ENCODE measurements at regions not wholly inside any gene's neighbourhood (a gene's known extent, or its start where the extent isn't known, plus 50 kb on each side); places are given as distances from the start of the nearest gene placed in this dataset.
"Not testable (repeated sequence)": the region's sequence is repeated elsewhere in the genome, so short reads cannot be mapped to it uniquely, and the experiment has no call there.

- in situ Hi-C loops (cut with HindIII; ENCODE audit: low sequenced_read_pairs): no loop called here
- no peak for DNase-seq (ENCODE audit: low spot score)
Observed at GRCh38 chrX:63475200-63475599, 124.1 kb upstream of the SPIN4 start.

DNA sequence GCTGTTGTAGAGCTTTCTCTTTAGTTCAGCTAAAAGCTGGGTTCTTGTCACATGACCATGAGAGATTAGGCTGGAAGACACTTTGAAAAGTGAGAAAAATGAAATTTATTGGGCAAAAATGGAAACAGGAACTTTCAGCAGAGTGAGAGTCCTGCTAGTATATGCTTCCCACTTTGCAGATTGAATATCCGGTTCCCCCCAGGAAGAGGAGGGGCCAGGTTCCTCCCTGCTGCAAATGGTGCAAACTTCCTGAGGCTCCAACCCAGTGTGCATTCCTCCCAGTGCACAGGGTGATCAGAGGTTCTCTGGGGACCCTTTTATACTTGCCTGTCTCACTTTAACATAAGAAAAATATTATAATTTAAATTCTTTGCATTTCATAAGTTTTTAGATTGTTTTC lies 119.9 kb upstream of the SPIN4 start:
- in situ Hi-C loops (cut with HindIII; ENCODE audit: low sequenced_read_pairs): no loop called here
- no peak for DNase-seq (ENCODE audit: low spot score)

DNA sequence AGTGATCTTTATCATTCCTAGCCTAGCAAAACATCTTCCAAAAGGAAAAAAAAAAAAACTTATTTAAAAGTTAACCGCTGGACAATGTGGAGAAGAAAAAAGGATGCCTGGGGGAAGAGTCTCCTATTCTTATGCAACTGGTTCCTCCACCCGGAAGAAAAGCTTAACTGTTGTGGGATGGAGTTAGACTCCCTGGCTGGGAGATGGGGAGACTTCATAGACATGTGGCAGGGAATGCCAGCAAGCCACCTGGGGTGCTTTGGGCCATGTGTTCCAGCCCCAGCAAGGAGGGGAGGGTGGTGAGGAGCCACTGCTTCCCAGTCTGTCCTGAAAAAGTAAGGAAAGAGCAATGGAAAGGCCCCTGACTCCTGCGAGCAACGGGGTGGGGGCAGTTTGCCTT lies 119.4 kb upstream of the SPIN4 start:
- in situ Hi-C loops (cut with HindIII; ENCODE audit: low sequenced_read_pairs): no loop called here
- no peak for DNase-seq (ENCODE audit: low spot score)

GRCh38 chrX:63466690-63467089 lies 115.6 kb upstream of the SPIN4 start:
- DNase-seq (ENCODE audit: low spot score): no peak
- in situ Hi-C loops (cut with HindIII; ENCODE audit: low sequenced_read_pairs): no loop called here

- in situ Hi-C loops (cut with HindIII; ENCODE audit: low sequenced_read_pairs): no loop called here
- no peak for DNase-seq (ENCODE audit: low spot score)
Observed at GRCh38 chrX:63458981-63459380, 107.8 kb upstream of the SPIN4 start.

- in situ Hi-C loops (cut with HindIII; ENCODE audit: low sequenced_read_pairs): no loop called here
- no peak for DNase-seq (ENCODE audit: low spot score)
Observed at GRCh38 chrX:63453571-63453970, 102.4 kb upstream of the SPIN4 start.

- DNase-seq (ENCODE audit: low spot score): no peak
- in situ Hi-C loops (cut with HindIII; ENCODE audit: low sequenced_read_pairs): no loop called here
Observed at GRCh38 chrX:63441717-63442116, 90.6 kb upstream of the SPIN4 start.

- in situ Hi-C loops (cut with HindIII; ENCODE audit: low sequenced_read_pairs): no loop called here
- DNase-seq (ENCODE audit: low spot score): no peak
Observed at GRCh38 chrX:63439580-63439979, 88.4 kb upstream of the SPIN4 start.

DNA sequence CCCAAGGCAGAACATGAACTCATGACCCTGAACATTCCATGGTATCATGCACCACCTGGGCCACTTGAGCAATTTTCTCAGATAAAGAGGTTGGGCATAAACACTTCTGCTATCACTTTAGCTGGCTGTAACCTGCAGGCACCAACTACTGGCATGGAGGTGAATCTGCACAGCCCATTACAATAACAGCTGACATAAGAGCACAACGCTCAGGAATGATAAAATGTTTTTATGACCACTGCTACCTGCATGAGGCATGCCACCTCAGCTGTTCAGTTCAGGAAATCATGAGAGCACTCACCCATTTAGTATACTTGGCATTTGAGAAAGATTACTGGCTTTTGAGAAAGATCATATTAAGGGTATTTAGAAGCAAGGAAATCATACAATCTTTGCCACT lies 85.7 kb upstream of the SPIN4 start:
- in situ Hi-C loops (cut with HindIII; ENCODE audit: low sequenced_read_pairs): no loop called here
- DNase-seq (ENCODE audit: low spot score): no peak

DNA sequence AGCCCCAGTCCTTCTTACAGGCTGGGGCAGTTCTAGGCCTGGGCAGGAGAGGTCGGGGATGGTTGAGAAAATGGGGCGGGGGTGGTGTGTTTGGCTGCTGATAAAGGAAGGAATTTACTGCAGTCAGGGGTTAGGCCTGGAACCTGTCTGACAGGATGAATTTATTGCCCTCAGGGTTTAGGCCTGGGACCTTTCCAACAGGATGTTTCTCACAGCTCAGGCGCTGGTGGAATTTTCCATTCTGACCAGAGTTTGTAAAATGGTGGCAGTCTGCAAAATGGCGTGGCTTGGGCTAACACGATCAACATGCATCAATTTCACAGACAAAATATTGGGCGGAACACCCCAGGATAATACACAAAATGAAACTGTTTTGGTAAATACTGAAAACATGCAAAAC lies 83.5 kb upstream of the SPIN4 start:
- DNase-seq (ENCODE audit: low spot score): no peak
- in situ Hi-C loops (cut with HindIII; ENCODE audit: low sequenced_read_pairs): no loop called here

DNA sequence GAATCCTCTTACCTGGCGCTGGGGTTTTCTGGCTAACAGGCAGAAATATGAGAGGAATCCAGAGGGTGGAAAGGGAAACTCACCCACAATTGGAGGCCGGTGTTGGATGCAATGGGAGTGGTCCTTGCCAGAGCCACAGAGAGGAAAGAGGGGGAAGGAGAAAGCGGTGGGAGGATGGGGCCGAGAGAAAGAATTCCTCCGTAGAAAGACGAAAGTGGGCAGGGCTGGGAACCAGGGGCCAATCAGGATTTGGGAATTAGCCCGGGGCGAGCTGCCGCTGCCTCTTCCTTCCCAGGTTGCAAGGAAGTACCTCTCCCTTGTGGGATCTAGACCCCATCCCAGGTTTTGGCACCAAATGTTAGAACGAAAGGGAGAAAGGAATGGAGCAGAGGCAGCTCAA lies 83.1 kb upstream of the SPIN4 start:
- in situ Hi-C loops (cut with HindIII; ENCODE audit: low sequenced_read_pairs): no loop called here
- DNase-seq (ENCODE audit: low spot score): no peak

DNA sequence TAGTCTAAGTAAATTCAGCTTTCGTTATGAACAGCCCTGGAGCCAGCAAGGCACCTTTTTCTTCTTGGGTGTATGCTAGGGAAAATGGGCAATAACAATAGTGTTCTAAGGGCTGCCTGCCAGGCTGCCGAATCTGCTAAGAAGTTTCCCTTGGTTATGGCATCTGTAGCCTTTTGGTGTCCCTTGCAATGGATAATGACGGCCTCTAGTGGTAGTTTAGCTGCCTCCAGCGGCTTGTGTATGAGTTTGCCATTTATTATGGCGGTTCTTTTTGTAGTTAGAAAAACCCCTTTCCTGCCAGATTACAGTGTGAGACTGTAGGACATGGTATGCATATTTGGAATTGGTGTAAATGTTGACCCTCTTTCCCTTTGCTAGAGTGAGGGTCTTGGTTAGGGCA lies 78.9 kb upstream of the SPIN4 start:
- no peak for DNase-seq (ENCODE audit: low spot score)
- in situ Hi-C loops (cut with HindIII; ENCODE audit: low sequenced_read_pairs): no loop called here

DNA sequence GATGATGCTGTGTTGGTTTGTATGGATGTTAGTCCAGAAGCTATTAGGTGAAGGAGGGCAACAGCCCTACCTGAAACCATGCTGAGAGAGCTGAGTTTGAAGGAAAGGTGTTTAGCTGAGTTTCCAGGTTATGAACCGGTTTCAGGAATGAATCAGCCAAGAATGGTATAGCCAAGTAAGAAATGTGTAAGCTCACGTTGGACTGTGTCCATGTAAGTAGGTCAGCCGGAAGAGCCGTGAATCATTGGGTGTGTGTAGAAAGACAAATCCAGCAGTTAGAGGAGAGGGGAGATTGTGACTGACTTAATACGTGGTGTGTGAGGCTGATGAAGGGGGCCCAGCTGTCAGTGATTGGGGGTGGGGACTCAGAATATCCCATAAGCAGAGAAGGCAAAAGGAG lies 77.2 kb upstream of the SPIN4 start:
- in situ Hi-C loops (cut with HindIII; ENCODE audit: low sequenced_read_pairs): no loop called here
- no peak for DNase-seq (ENCODE audit: low spot score)

DNA sequence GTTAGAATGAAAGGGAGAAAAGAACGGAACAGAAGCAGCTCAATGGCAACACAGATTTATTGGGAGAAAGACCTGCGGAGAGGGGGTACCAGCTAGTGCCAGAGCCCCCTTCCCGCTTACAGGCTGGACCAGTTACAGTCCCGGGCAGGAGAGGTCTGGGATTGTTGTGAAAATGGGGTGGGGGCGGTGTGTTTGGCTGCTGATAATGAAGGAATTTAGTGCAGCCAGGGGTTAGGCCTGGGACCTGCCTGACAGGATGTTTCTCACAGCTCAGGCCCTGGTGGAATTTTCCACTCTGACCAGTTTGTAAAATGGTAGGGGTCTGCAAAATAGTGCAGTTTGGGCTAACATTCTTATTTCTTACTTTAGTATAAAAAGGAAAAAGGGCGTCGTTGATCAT lies 75.4 kb upstream of the SPIN4 start:
- in situ Hi-C loops (cut with HindIII; ENCODE audit: low sequenced_read_pairs): no loop called here
- no peak for DNase-seq (ENCODE audit: low spot score)

DNA sequence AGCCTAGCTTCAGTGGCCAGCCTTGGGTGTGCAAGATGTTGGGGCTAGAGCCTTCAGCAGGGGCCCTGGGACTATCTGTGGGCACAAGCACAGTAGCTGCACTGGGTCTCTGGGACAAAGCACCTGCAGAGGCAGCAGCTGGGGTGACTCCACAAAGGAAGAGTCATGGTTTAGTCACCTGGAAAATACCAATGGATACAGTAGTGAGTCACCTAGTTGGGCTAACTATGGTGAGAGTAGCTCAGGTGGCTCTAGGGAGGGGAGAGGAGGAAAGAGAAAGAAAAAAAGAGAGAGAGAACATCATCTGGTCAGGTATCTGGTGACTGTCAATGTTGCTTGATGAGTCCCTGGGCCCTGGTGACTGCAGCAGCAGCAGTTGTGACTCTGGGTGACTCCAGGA lies 72.9 kb upstream of the SPIN4 start:
- no peak for DNase-seq (ENCODE audit: low spot score)
- in situ Hi-C loops (cut with HindIII; ENCODE audit: low sequenced_read_pairs): no loop called here

DNA sequence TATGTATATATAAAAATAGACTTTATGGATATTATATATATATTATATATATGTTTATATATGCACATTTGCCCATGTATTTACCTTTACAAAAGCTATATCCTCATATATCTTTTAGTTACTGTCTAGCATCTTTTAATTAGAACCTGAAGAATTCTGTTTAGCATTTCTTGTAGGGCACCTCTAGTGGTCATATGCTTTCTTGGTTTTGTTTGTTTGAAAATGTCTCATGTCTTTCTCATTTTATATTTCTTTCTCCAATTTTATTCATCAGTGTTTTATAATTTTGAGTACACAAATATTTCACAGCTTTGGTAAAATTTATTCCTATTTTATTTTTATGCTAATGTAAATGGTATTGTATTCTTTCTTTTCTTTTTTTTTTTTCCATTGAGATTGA lies 70.3 kb upstream of the SPIN4 start:
- in situ Hi-C loops (cut with HindIII; ENCODE audit: low sequenced_read_pairs): no loop called here
- DNase-seq (ENCODE audit: low spot score): no peak

GRCh38 chrX:63418211-63418610 lies 67.1 kb upstream of the SPIN4 start:
- no peak for DNase-seq (ENCODE audit: low spot score)
- in situ Hi-C loops (cut with HindIII; ENCODE audit: low sequenced_read_pairs): no loop called here

GRCh38 chrX:63417649-63418048 lies 66.5 kb upstream of the SPIN4 start:
- in situ Hi-C loops (cut with HindIII; ENCODE audit: low sequenced_read_pairs): no loop called here
- no peak for DNase-seq (ENCODE audit: low spot score)

GRCh38 chrX:63409934-63410333 lies 58.8 kb upstream of the SPIN4 start:
- DNase-seq (ENCODE audit: low spot score); in situ Hi-C loops (cut with HindIII; ENCODE audit: low sequenced_read_pairs): not testable (repeated sequence)

GRCh38 chrX:63408050-63408449 lies 56.9 kb upstream of the SPIN4 start:
- DNase-seq (ENCODE audit: low spot score): no peak
- in situ Hi-C loops (cut with HindIII; ENCODE audit: low sequenced_read_pairs): no loop called here

DNA sequence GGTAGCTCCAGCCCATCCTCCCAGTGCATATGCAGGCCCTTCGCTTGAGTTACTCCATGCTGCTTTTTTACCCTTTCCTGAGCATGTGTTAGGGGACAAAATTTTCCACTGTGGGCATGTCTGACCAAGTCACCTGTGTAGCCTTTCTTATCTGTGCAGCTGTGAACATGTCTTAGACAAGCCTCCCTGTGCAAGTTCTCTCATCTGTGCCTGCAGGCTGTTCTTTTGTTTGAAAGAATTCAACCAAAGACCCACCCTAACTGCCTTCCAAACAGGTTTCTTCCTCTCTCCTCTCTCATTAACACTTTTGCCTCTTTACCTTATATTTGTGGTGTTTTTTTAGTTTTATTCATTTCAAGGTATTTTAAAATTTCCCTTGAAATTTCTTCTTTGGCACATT lies 53.2 kb upstream of the SPIN4 start:
- no peak for DNase-seq (ENCODE audit: low spot score)
- in situ Hi-C loops (cut with HindIII; ENCODE audit: low sequenced_read_pairs): no loop called here

- DNase-seq (ENCODE audit: low spot score): no peak
- in situ Hi-C loops (cut with HindIII; ENCODE audit: low sequenced_read_pairs): no loop called here
Observed at GRCh38 chrX:63402106-63402505, 51.0 kb upstream of the SPIN4 start.

Measured in G401 (cell line).